GM23248 (cell line): ENCODE measurements at regions not wholly inside any gene's neighbourhood (a gene's known extent, or its start where the extent isn't known, plus 50 kb on each side); places are given as distances from the start of the nearest gene placed in this dataset.

ENCODE experiments used
- DNase-seq: peaks from one replicate; pipeline ENCODE4 v3.0.0-alpha.2; 2015
- H2AFZ ChIP-seq: fragments of 200-600 bp; sonication (generic); 2 replicates; pipeline ENCODE4 v1.6.1; 2016; ENCODE audit warnings: antibody characterized with exemption
- H3F3A ChIP-seq: fragments of 200-600 bp; sonication (generic); 2 replicates; pipeline ENCODE4 v1.6.1; 2016; ENCODE audit warnings: mild to moderate bottlenecking, antibody characterized with exemption, mixed run types; ENCODE audit not compliant: insufficient read depth
- H3K27ac ChIP-seq: fragments of 200-600 bp; sonication (generic); 2 replicates; pipeline ENCODE4 v1.5.1; 2016; ENCODE audit warnings: mild to moderate bottlenecking
- H3K27me3 ChIP-seq: fragments of 200-600 bp; sonication (generic); replicated peaks from 2 replicates; pipeline ENCODE4 v1.6.1; 2016; ENCODE audit warnings: mild to moderate bottlenecking; ENCODE audit not compliant: insufficient read depth
- H3K36me3 ChIP-seq: fragments of 200-600 bp; sonication (generic); 2 replicates; pipeline ENCODE4 v1.6.1; 2016; ENCODE audit warnings: low read depth, mild to moderate bottlenecking
- H3K4me1 ChIP-seq: fragments of 200-600 bp; sonication (generic); 2 replicates; pipeline ENCODE4 v1.6.1; 2016; ENCODE audit warnings: mild to moderate bottlenecking; ENCODE audit not compliant: insufficient read depth
- H3K4me2 ChIP-seq: fragments of 200-600 bp; sonication (generic); one replicate; pipeline ENCODE4 v1.6.1; 2016; ENCODE audit warnings: mild to moderate bottlenecking; ENCODE audit not compliant: unreplicated experiment
- H3K4me3 ChIP-seq: fragments of 200-600 bp; sonication (generic); 2 replicates; pipeline ENCODE4 v1.5.1; 2016; ENCODE audit warnings: mild to moderate bottlenecking
- H3K79me2 ChIP-seq: fragments of 200-600 bp; sonication (generic); 2 replicates; pipeline ENCODE4 v1.6.1; 2016; ENCODE audit warnings: mild to moderate bottlenecking; ENCODE audit not compliant: insufficient read depth
- H3K9ac ChIP-seq: fragments of 200-600 bp; sonication (generic); 2 replicates; pipeline ENCODE4 v1.6.1; 2016; ENCODE audit warnings: mild to moderate bottlenecking
- H3K9me2 ChIP-seq: fragments of 200-600 bp; sonication (generic); 2 replicates; pipeline ENCODE4 v1.6.1; 2016; ENCODE audit warnings: mixed run types, mild to moderate bottlenecking, moderate library complexity; ENCODE audit not compliant: insufficient read depth
- H3K9me3 ChIP-seq: fragments of 200-600 bp; sonication (generic); one replicate; pipeline ENCODE4 v1.6.1; 2017; ENCODE audit warnings: low read depth
- H4K20me1 ChIP-seq: fragments of 200-600 bp; sonication (generic); 2 replicates; pipeline ENCODE4 v1.6.0; 2016; ENCODE audit not compliant: insufficient read depth
- EZH2 ChIP-seq: fragments of 200-600 bp; sonication (generic); IDR thresholded peaks from 2 replicates; pipeline ENCODE4 v1.6.1; 2018; ENCODE audit warnings: antibody characterized with exemption, mild to moderate bottlenecking; ENCODE audit not compliant: insufficient read depth, poor library complexity, severe bottlenecking
- EZH2phosphoT487 ChIP-seq: fragments of 200-600 bp; sonication (generic); IDR thresholded peaks from 2 replicates; pipeline ENCODE4 v1.6.1; 2018; ENCODE audit warnings: antibody characterized with exemption, moderate library complexity, mild to moderate bottlenecking, low read depth; ENCODE audit not compliant: insufficient read depth
- WGBS, 2 experiments: methylation state at CpG; one replicate each; pipeline ENCODE4 v1.1.6; 2015 to 2017; ENCODE audit warnings: low lambda C conversion rate in 2 of 2, low coverage in 1 of 2; ENCODE audit errors: missing lambda C conversion rate in 2 of 2; 5-methylcytosine and 5-hydroxymethylcytosine counted together
- in situ Hi-C: fragments of 300-500 bp; cut with MboI; formaldehyde crosslinking; loops from 2 replicates; pipeline ENCODE4 v1.15.0; 2020

GRCh38 chr9:14967450-14968321 is 57.5 kb upstream of the FREM1 start:
- H3F3A ChIP-seq: no peaks in the 10 kb centered on the region
- WGBS, 2 experiments: 86 to 88% methylated on average over 8 of the region's 8 CpGs
- no peaks in the 10 kb centered on the region for H3K4me1 ChIP-seq
- DNase-seq: no peak
- H3K9me3 ChIP-seq: no peaks in the 10 kb centered on the region
- H2AFZ ChIP-seq: no peak overlapping the region
- H3K9ac ChIP-seq: no peak overlapping the region
- H3K4me3 ChIP-seq: no peak overlapping the region
- H3K4me2 ChIP-seq: no peak overlapping the region
- H3K36me3 ChIP-seq: no peaks in the 10 kb centered on the region
- in situ Hi-C loops: no loop called here
- H3K27me3 ChIP-seq: no peaks in the 10 kb centered on the region
- H3K27ac ChIP-seq: no peak overlapping the region
- H3K79me2 ChIP-seq: no peaks in the 10 kb centered on the region
- no peak for TF ChIP-seq EZH2
- no peaks in the 10 kb centered on the region for H3K9me2 ChIP-seq
- no peaks in the 10 kb centered on the region for H4K20me1 ChIP-seq

GRCh38 chr9:14962193-14962882 is 52.1 kb upstream of the FREM1 start:
- no peak overlapping the region for H2AFZ ChIP-seq
- in situ Hi-C loops: no loop called here
- H3K9me3 ChIP-seq: no peaks in the 10 kb centered on the region
- 34 to 46% methylated on average over 4 of the region's 4 CpGs for WGBS, 2 experiments
- no peaks in the 10 kb centered on the region for H3K36me3 ChIP-seq
- peak; percentile 28 for DNase-seq
- no peaks in the 10 kb centered on the region for H3F3A ChIP-seq
- no peak overlapping the region for H3K9ac ChIP-seq
- H3K27ac ChIP-seq: no peak overlapping the region
- no peak overlapping the region for H3K4me3 ChIP-seq
- no peaks in the 10 kb centered on the region for H3K27me3 ChIP-seq
- 0 out of 2 replicates have a peak, but pooled peaks cover 12% of the 10 kb centered on the region for H3K4me1 ChIP-seq
- no peaks in the 10 kb centered on the region for H3K79me2 ChIP-seq
- H3K4me2 ChIP-seq: no peak overlapping the region
- H4K20me1 ChIP-seq: no peaks in the 10 kb centered on the region
- no peaks in the 10 kb centered on the region for H3K9me2 ChIP-seq
- no peak for TF ChIP-seq EZH2phosphoT487
- TF ChIP-seq EZH2: no peak

GRCh38 chr9:14961372-14962068 is 51.3 kb upstream of the FREM1 start:
- WGBS, 2 experiments: 80 to 84% methylated on average over 6 of the region's 6 CpGs
- no peaks in the 10 kb centered on the region for H3F3A ChIP-seq
- H3K9me2 ChIP-seq: no peaks in the 10 kb centered on the region
- H3K27ac ChIP-seq: no peak overlapping the region
- no peaks in the 10 kb centered on the region for H4K20me1 ChIP-seq
- no peaks in the 10 kb centered on the region for H3K36me3 ChIP-seq
- DNase-seq: no peak
- H3K9ac ChIP-seq: no peak overlapping the region
- no peaks in the 10 kb centered on the region for H3K9me3 ChIP-seq
- in situ Hi-C loops: no loop called here
- H3K4me2 ChIP-seq: no peak overlapping the region
- no peak overlapping the region for H3K4me3 ChIP-seq
- no peaks in the 10 kb centered on the region for H3K27me3 ChIP-seq
- TF ChIP-seq EZH2 (no peak), EZH2phosphoT487 (no peak)
- no peaks in the 10 kb centered on the region for H3K79me2 ChIP-seq
- 0 out of 2 replicates have a peak, but pooled peaks cover 12% of the 10 kb centered on the region for H3K4me1 ChIP-seq
- H2AFZ ChIP-seq: no peak overlapping the region

- Histone ChIP-seq H3K79me2 (no peaks in the 10 kb centered on the region), H3K27me3 (no peaks in the 10 kb centered on the region), H3F3A (no peaks in the 10 kb centered on the region), H3K4me2 (no peak overlapping the region), H3K36me3 (no peaks in the 10 kb centered on the region), H3K9me3 (no peaks in the 10 kb centered on the region), H3K9me2 (no peaks in the 10 kb centered on the region), H3K4me3 (no peak overlapping the region), H4K20me1 (no peaks in the 10 kb centered on the region), H3K4me1 (0 out of 2 replicates have a peak, but pooled peaks cover 12% of the 10 kb centered on the region), H2AFZ (no peak overlapping the region), H3K27ac (no peak overlapping the region), H3K9ac (no peak overlapping the region)
- WGBS, 2 experiments: 72 to 73% methylated on average over 4 of the region's 4 CpGs
- in situ Hi-C loops: no loop called here
- TF ChIP-seq EZH2phosphoT487 (no peak), EZH2 (no peak)
- peak; percentile 41 for DNase-seq
These were observed 50.7 kb upstream of the FREM1 start for GRCh38 chr9:14960881-14961280.
